Activated T-helper 1 cell treated with anti-CD3 and anti-CD28 coated beads, Interleukin-12 subunit alpha, Interleukin-12 subunit beta, Interleukin-2, Interleukin-4 antibody, amounts not matched to agents 30 ng/mL and 10 ng/mL and 1 ng/mL, durations not matched to agents 14 hours and 24 hours and 36 hours (primary cell): ENCODE measurements at regions not wholly inside any gene's neighbourhood (a gene's known extent, or its start where the extent isn't known, plus 50 kb on each side); places are given as distances from the start of the nearest gene placed in this dataset.
"Not testable (repeated sequence)": the region's sequence is repeated elsewhere in the genome, so short reads cannot be mapped to it uniquely, and the experiment has no call there.

ENCODE experiments used
- DNase-seq: peaks from one replicate; pipeline ENCODE4 v3.0.0; 2021; ENCODE audit warnings: low spot score
- H3K27ac Mint-ChIP-seq: one replicate; pipeline ENCODE4 v1.8.0; 2021; ENCODE audit warnings: mild to moderate bottlenecking, mixed read lengths
- H3K27me3 Mint-ChIP-seq: one replicate; pipeline ENCODE4 v1.8.0; 2022; ENCODE audit warnings: mild to moderate bottlenecking, moderate library complexity, mixed read lengths; ENCODE audit not compliant: insufficient read depth
- H3K36me3 Mint-ChIP-seq: one replicate; pipeline ENCODE4 v1.8.0; 2021; ENCODE audit warnings: low read depth, mixed read lengths
- H3K4me1 Mint-ChIP-seq: one replicate; pipeline ENCODE4 v1.8.0; 2021; ENCODE audit warnings: low read depth, mixed read lengths
- H3K4me3 Mint-ChIP-seq: one replicate; pipeline ENCODE4 v1.8.0; 2021; ENCODE audit warnings: mild to moderate bottlenecking, moderate library complexity, mixed read lengths
- H3K9me3 Mint-ChIP-seq: one replicate; pipeline ENCODE4 v1.8.0; 2021; ENCODE audit warnings: mixed read lengths
- intact Hi-C: fragments of 100-400 bp; cut with micrococcal nuclease; formaldehyde crosslinking; loops from one replicate; pipeline ENCODE4 v1.15.1; 2024

DNA sequence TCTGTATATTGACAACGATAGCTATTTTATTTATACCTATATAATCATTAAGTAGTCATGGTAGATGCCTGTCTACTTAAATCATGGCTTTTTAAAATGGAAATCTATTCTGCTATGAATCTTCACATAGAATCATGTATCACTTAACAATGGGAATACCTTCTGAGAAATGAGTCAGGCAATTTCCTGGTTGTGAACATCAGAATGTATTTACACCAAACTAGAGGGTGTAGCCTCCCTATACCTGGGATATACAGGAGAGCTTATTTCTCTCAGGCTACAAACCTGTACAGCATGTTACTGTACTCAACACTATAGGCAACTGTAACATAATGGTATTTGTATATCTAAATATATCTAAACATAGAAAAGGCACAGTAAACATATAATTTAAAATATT is 502.3 kb downstream of the ZWINT start:
- no peaks in the 10 kb centered on the region for H3K9me3 Mint-ChIP-seq
- H3K4me1 Mint-ChIP-seq, result no peaks in the 10 kb centered on the region
- no peaks in the 10 kb centered on the region for H3K27me3 Mint-ChIP-seq
- intact Hi-C loops, result no loop called here
- H3K36me3 Mint-ChIP-seq, result no peaks in the 10 kb centered on the region
- no peak overlapping the region for H3K27ac Mint-ChIP-seq
- no peak for DNase-seq
- H3K4me3 Mint-ChIP-seq, result no peak overlapping the region

DNA sequence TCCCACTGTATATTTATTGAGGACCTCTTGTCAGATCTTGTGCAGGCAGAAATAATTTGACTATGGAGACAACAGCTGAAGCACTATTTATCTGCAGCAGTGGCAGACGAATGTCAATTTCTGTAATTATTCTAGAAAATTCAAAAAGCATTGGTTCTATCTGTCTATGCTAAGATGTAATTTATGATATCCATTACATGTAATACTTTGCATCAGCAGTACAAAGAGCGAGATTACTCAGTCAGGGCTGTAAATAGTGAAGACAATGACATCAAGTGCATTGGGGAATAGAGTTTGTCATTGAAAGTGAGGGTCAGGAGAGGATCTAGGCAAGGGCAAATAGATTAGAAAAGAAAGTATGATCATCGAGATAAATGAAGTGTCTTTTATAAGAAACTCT is 508.2 kb downstream of the ZWINT start:
- no peak for DNase-seq
- H3K36me3 Mint-ChIP-seq, result no peaks in the 10 kb centered on the region
- H3K27ac Mint-ChIP-seq, result no peak overlapping the region
- no peak overlapping the region for H3K4me3 Mint-ChIP-seq
- intact Hi-C loops, result no loop called here
- H3K9me3 Mint-ChIP-seq, result no peaks in the 10 kb centered on the region
- no peaks in the 10 kb centered on the region for H3K4me1 Mint-ChIP-seq
- no peaks in the 10 kb centered on the region for H3K27me3 Mint-ChIP-seq

DNA sequence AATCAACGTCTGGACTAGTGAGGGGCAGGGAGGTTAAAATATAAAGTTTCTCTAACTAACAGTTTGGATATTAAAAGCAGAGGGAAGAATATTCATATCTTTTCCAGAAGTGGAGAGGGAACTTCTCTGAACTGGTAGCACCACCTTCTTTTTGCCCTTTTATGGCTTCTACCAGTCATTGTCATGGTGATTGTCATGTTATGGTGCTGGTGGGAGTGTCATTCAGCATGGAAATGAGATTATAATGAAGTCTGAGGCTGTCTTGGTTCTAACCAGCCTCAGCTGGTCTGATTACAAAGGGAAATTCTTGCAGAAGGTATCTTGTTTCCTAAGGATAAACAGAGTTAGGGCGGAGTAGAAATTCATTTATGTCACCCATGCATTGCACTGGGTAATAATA is 523.8 kb downstream of the ZWINT start:
- Mint-ChIP-seq H3K4me3 (no peak overlapping the region), H3K27ac (no peak overlapping the region), H3K4me1 (no peaks in the 10 kb centered on the region), H3K27me3 (no peaks in the 10 kb centered on the region), H3K9me3 (no peaks in the 10 kb centered on the region), H3K36me3 (no peaks in the 10 kb centered on the region)
- DNase-seq, result no peak
- intact Hi-C loops, result no loop called here

DNA sequence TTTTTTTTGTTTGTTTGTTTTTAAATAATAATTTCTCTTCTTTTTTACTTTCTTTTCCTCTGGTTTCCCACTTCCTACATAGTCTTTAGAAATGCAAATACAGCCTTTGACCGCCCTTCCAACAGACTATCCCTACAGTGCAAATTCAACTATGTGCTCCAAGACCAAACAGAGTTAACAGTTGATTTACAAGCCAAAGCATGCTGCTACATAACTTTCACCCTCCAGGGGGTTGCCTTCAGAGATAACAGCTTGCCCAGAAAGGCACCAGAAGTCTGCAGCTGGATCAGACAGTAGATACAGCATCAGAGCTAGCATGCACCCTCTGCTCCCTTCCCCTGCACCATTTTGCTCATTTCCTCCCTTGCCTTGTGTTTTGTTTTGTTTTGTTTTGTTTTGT is 539.0 kb downstream of the ZWINT start:
- Mint-ChIP-seq H3K4me3 (no peak overlapping the region), H3K27me3 (no peaks in the 10 kb centered on the region), H3K4me1 (no peaks in the 10 kb centered on the region), H3K9me3 (peaks cover 20% of the 10 kb centered on the region), H3K27ac (no peak overlapping the region), H3K36me3 (no peaks in the 10 kb centered on the region)
- intact Hi-C loops, result no loop called here
- DNase-seq, result no peak

DNA sequence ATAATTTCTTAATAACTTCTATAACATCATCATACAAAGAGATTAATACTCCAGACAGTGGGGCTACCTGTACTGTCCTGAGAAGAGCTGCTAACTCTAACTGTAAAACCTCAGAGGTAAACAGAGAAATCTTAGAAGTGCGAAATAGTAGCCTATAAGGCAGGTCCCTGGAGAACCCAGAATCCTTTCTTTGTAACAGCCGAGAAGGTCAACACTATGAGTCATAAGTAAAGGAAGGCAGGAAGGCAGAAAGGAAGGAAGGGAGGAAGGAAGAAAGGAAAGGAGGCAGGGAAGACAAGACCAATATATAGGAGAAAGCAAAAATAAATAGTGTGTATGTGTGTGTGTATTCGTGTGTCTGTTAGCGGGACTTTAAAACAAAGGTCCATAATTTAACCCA is 540.6 kb downstream of the ZWINT start:
- Mint-ChIP-seq H3K9me3 (peaks cover 20% of the 10 kb centered on the region), H3K4me1 (no peaks in the 10 kb centered on the region), H3K27ac (no peak overlapping the region), H3K36me3 (no peaks in the 10 kb centered on the region), H3K4me3 (no peak overlapping the region), H3K27me3 (no peaks in the 10 kb centered on the region)
- intact Hi-C loops, result no loop called here
- no peak for DNase-seq

DNA sequence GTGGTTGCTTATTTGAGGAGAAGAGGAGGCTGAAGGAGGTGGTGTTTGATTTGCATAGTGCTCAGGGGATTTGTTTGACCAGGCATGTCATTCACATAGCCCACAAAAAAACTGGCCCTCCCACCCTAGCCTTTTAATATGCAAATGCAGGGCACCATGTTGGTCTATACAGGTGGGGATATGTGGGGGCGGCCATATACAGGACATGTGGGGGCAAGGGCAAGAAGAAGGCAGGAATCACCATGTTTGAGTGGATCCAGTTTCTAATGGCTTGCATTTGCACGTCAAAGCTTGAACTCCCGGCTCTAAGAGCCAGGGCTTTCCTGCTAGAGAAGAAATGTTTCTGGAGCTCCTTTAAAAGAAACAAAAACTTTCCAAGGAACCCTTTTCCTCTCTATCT is 541.0 kb downstream of the ZWINT start:
- H3K9me3 Mint-ChIP-seq, result peaks cover 20% of the 10 kb centered on the region
- intact Hi-C loops, result no loop called here
- H3K27ac Mint-ChIP-seq, result no peak overlapping the region
- H3K4me3 Mint-ChIP-seq, result no peak overlapping the region
- no peaks in the 10 kb centered on the region for H3K27me3 Mint-ChIP-seq
- no peaks in the 10 kb centered on the region for H3K36me3 Mint-ChIP-seq
- no peaks in the 10 kb centered on the region for H3K4me1 Mint-ChIP-seq
- DNase-seq, result no peak

DNA sequence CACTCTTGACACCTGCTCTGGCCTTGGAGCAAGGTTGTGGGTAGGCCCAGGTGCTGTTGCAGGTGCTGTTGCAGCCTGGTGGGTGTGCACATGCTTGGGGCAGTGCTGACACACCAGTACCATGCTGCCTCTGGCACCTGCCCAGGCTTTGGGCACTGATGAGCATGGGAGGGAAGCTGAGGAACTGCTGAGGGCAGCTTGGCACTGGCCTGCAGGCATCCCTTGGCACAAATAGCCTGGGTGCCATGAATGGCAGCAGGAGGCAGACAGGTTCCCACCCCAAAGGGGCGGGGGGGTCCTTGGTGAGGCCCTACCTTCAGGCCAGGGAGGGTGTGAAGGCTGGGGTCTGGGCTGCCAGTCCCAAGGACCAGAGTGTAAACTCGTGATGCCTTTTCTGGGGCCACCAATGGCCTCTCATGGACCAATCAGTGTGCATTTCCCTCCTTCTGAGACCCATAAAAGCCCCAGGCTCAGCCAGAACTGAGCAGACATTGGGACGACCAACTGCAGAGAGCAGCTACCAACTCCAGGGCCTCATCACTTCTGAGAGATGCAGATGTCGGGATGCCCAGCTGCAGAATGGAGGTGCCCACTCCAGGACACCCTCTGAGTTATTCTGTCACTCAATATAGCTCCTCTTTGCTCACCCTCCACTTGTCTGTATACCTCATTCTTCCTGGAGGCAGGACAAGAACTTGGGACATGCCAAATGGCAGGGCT is 547.4 kb downstream of the ZWINT start:
- intact Hi-C loops, result no loop called here
- no peaks in the 10 kb centered on the region for H3K9me3 Mint-ChIP-seq
- no peak overlapping the region for H3K27ac Mint-ChIP-seq
- DNase-seq, result no peak
- no peaks in the 10 kb centered on the region for H3K36me3 Mint-ChIP-seq
- H3K27me3 Mint-ChIP-seq, result no peaks in the 10 kb centered on the region
- H3K4me3 Mint-ChIP-seq, result no peak overlapping the region
- H3K4me1 Mint-ChIP-seq, result no peaks in the 10 kb centered on the region

DNA sequence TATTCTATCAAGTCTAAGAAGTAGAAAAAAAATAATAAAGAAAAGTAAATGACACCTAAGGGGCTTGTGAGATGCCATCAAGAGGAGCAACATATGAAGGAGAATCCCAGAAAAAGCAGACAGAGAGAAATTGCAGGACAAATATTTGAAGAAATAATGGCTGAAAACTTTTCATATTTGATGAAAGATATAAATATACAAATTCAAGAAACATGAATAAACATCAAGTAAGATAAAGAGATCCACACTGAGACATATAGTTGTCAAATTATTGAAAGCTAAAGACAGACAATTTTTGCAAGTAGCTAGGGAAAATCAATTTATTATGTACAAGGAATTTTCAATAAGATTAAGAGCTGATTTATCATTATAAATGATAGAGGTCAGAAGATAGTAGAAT is 558.0 kb downstream of the ZWINT start:
- H3K36me3 Mint-ChIP-seq, result no peaks in the 10 kb centered on the region
- peaks cover 9% of the 10 kb centered on the region for H3K9me3 Mint-ChIP-seq
- intact Hi-C loops, result no loop called here
- DNase-seq, result no peak
- no peak overlapping the region for H3K27ac Mint-ChIP-seq
- H3K4me1 Mint-ChIP-seq, result no peaks in the 10 kb centered on the region
- H3K4me3 Mint-ChIP-seq, result no peak overlapping the region
- H3K27me3 Mint-ChIP-seq, result no peaks in the 10 kb centered on the region

DNA sequence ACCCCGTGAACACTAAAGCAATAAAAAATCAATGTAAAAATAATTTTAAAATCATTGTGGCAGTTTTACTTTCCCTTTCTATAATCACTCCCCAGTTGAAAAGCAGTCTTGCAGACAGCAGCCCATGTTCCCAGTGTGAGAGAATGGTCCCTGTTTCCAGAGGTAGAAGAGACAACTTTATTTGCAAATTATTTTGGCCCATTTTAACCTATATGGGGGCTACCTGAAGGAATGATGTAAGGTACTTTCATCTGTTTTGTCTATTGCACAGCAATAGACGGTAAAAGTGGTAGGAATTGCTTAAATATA is 559.8 kb downstream of the ZWINT start:
- H3K4me1 Mint-ChIP-seq, result no peaks in the 10 kb centered on the region
- no peak for DNase-seq
- no peaks in the 10 kb centered on the region for H3K27me3 Mint-ChIP-seq
- intact Hi-C loops, result no loop called here
- no peaks in the 10 kb centered on the region for H3K36me3 Mint-ChIP-seq
- H3K4me3 Mint-ChIP-seq, result no peak overlapping the region
- peaks cover 8% of the 10 kb centered on the region for H3K9me3 Mint-ChIP-seq
- H3K27ac Mint-ChIP-seq, result no peak overlapping the region

DNA sequence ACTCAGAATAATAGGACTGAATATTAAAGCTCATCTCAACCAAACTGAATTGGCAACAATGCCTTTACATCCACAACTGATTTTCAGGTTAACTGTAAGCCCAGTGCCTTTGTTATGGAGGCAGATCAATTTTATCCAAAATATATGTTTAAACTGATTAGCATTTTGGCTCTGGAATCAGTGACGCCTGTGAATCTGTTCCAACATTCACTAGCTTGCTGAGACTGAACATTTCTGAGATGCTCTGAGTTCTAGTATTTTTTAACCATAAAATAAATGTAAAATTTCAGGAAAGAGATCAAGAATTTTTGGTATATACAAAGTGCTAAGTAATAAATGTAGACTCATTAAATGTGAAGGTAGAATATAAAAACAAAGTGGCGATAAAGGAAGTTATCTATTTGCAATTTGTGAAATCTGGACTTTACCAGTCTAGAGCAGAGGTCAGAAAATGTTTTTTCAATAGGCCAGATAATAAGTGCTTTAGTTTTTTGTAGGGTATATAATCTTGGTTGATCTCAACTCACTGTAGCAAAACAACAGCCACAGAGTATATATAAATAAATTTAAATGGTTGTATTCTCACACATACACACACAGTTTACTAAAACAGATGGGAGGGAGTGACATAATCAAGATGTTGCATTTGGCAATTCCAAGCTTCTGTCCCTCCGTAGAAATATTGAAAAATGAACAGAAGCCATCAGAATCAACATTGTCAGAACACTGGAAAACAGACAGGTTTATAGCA is 560.3 kb downstream of the ZWINT start:
- Mint-ChIP-seq H3K4me1 (no peaks in the 10 kb centered on the region), H3K27me3 (no peaks in the 10 kb centered on the region), H3K27ac (no peak overlapping the region), H3K36me3 (no peaks in the 10 kb centered on the region), H3K4me3 (no peak overlapping the region), H3K9me3 (peaks cover 8% of the 10 kb centered on the region)
- DNase-seq, result no peak
- intact Hi-C loops, result no loop called here

DNA sequence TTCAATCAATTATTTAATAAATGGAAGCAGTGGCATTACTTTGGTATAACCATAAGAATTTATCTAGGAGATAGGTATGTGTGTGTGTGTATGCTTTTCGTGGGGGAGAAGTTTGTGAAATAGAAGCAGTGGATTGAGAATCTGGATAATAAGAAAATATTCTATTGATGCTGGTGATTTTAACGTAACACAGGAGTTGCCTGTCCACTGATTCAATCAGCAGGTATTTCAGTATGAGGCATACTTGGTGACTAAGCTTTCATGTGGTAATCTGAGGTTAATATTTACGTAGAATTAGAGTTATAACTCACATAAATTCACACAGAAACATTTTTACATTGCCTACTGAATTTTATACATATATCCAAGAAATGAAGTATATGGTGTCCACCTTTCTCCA is 568.0 kb downstream of the ZWINT start:
- H3K27me3 Mint-ChIP-seq, result no peaks in the 10 kb centered on the region
- no peak overlapping the region for H3K27ac Mint-ChIP-seq
- no peaks in the 10 kb centered on the region for H3K36me3 Mint-ChIP-seq
- intact Hi-C loops, result no loop called here
- H3K4me1 Mint-ChIP-seq, result no peaks in the 10 kb centered on the region
- H3K9me3 Mint-ChIP-seq, result no peaks in the 10 kb centered on the region
- DNase-seq, result no peak
- H3K4me3 Mint-ChIP-seq, result no peak overlapping the region

DNA sequence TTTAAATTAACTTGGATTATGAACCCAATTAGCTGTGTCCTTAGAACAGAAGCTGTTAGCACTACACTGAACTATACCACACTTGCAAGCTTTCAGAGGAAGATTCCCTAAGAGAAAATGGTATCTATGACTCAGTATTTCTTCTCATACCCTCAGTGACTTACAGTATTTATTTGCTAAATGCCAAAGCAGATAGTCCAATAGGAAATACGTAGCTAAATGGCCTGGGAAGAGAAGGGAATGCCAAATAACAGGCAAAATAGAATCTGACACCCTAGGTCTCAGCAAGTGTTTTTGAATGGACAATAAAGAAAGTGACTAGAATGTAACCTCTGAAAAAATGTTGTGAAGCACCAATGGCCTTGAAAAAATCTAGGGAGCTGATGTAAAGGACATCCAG is 570.8 kb downstream of the ZWINT start:
- H3K27ac Mint-ChIP-seq, H3K36me3 Mint-ChIP-seq, H3K4me3 Mint-ChIP-seq, H3K9me3 Mint-ChIP-seq, H3K27me3 Mint-ChIP-seq, H3K4me1 Mint-ChIP-seq, DNase-seq, intact Hi-C loops: not testable (repeated sequence)

DNA sequence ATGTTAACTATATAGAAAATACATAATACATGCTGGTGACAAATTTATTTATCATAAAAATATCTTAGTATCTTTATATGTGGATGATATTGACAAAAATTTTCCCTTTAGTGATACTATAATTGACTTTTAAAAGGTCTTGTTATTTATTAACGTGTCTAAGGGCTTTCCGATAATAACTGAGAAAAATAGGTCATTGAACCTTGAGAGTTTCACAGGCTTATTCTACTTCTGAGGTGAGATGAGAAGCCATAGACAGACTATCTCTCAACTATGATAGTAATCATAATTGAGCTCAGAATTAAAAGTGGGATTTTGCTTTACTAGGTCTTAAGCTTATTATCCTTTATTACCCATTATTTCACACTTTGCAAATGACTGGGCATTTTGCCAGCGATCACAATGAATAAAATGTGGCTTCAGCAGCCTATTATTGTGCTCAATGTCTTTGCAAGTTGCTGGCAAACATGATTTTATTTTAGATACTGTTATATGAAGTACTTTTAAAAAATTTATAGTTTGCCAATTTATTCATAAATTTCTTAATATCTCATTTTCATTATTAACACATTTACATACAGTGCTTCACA is 574.5 kb downstream of the ZWINT start:
- DNase-seq, result no peak
- H3K9me3 Mint-ChIP-seq, result no peaks in the 10 kb centered on the region
- no peaks in the 10 kb centered on the region for H3K4me1 Mint-ChIP-seq
- no peak overlapping the region for H3K27ac Mint-ChIP-seq
- no peaks in the 10 kb centered on the region for H3K36me3 Mint-ChIP-seq
- no peak overlapping the region for H3K4me3 Mint-ChIP-seq
- no peaks in the 10 kb centered on the region for H3K27me3 Mint-ChIP-seq
- intact Hi-C loops, result no loop called here
